Caco-2 (cell line): ENCODE measurements at regions not wholly inside any gene's neighbourhood (a gene's known extent, or its start where the extent isn't known, plus 50 kb on each side); places are given as distances from the start of the nearest gene placed in this dataset.

Experiments used
- BruUV-seq: library from RNA; stranded (reverse); fragments of 400-500 nt; replicated peaks from 2 replicates; lab custom pipeline; 2021; lab: Mats Ljungman, UMichigan
- CTCF ChIA-PET: fragments of 300-600 bp; sonication (Branson Sonifier 250); formaldehyde crosslinking; loops from one replicate; lab custom pipeline; 2022; ENCODE audit warnings: antibody characterized with exemption; lab: Charles Lee
- POLR2A ChIA-PET: fragments of 300-600 bp; sonication (Branson Sonifier 250); formaldehyde crosslinking; loops from one replicate; lab custom pipeline; 2022; ENCODE audit warnings: antibody characterized with exemption; lab: Charles Lee
- DNase-seq, 2 experiments: peaks; one replicate each; pipeline versions ENCODE4 v3.0.0 to v3.0.0-alpha.2; 2020 to 2022
- H3K27me3 ChIP-seq: replicated peaks from 2 replicates; pipeline ENCODE4 v1.6.0; 2011; ENCODE audit warnings: low read length; ENCODE audit not compliant: control insufficient read depth, insufficient read depth
- H3K36me3 ChIP-seq: 2 replicates; pipeline ENCODE4 v1.5.1; 2011; ENCODE audit warnings: low read length; ENCODE audit not compliant: control insufficient read depth, insufficient read depth
- H3K4me1 ChIP-seq: fragments of 250-450 bp; sonication (Bioruptor Pico); 2 replicates; pipeline ENCODE4 v1.5.1; 2020; ENCODE audit warnings: mild to moderate bottlenecking
- H3K4me3 ChIP-seq: 2 replicates; pipeline ENCODE4 v1.5.1; 2011; ENCODE audit warnings: low read depth, mild to moderate bottlenecking, control low read depth, low read length
- H3K9me3 ChIP-seq: fragments of 250-450 bp; sonication (Bioruptor Pico); 2 replicates; pipeline ENCODE4 v1.5.1; 2020; ENCODE audit warnings: mild to moderate bottlenecking, moderate library complexity
- H3K27ac Mint-ChIP-seq: one replicate; pipeline ENCODE4 v1.8.0; 2022; ENCODE audit warnings: mixed read lengths; ENCODE audit not compliant: unreplicated experiment
- H3K27me3 Mint-ChIP-seq: one replicate; pipeline ENCODE4 v1.8.0; 2022; ENCODE audit warnings: mixed read lengths; ENCODE audit not compliant: insufficient read depth, unreplicated experiment
- H3K36me3 Mint-ChIP-seq: one replicate; pipeline ENCODE4 v1.8.0; 2022; ENCODE audit warnings: mild to moderate bottlenecking, mixed read lengths; ENCODE audit not compliant: insufficient read depth, unreplicated experiment
- H3K4me1 Mint-ChIP-seq: one replicate; pipeline ENCODE4 v1.8.0; 2022; ENCODE audit warnings: low read depth, mixed read lengths; ENCODE audit not compliant: unreplicated experiment
- H3K4me3 Mint-ChIP-seq: one replicate; pipeline ENCODE4 v1.8.0; 2022; ENCODE audit warnings: mild to moderate bottlenecking, moderate library complexity, mixed read lengths; ENCODE audit not compliant: unreplicated experiment
- H3K9me3 Mint-ChIP-seq: one replicate; pipeline ENCODE4 v1.8.0; 2022; ENCODE audit warnings: mixed read lengths; ENCODE audit not compliant: unreplicated experiment
- CTCF ChIP-seq, 2 experiments: fragments of 200-600 bp in 1 of 2; IDR thresholded peaks; 1 replicate in 1 of 2; 2 replicates in 1 of 2; pipeline versions ENCODE4 v1.5.1 to v1.8.0; 2011 to 2022; ENCODE audit warnings: antibody characterized with exemption in 1 of 2, control low read depth in 1 of 2, inconsistent platforms in 1 of 2, low read depth in 1 of 2, low read length in 1 of 2, mild to moderate bottlenecking in 1 of 2, moderate library complexity in 1 of 2; ENCODE audit not compliant: insufficient read depth in 1 of 2, severe bottlenecking in 1 of 2, unreplicated experiment in 1 of 2
- intact Hi-C: fragments of 100-400 bp; cut with micrococcal nuclease; formaldehyde crosslinking; loops from one replicate; pipeline ENCODE4 v1.10.0; 2022; ENCODE audit not compliant: unreplicated experiment

DNA sequence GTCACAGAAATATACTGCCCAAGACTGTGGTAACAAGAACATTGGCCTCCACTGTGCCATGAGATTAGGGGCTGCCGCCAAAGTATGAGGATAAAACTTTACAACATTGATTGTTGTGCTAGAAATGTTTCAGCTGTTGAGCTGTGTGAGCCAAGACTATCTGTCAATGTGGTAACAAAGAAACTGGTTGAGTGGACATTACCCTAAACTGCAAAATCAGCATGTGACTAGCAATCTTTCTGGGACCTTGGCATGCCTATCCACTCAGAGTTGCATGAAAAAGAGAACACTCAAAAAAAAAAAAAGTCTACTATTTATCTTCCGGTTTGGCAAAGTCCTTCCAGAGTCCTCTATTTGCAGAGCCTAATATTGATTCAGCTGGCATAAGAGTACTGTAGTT lies 605.6 kb upstream of the CNTNAP2 start:
- BruUV-seq: no TSS peak
- H3K27me3 ChIP-seq: no peaks in the 10 kb centered on the region
- H3K4me1 Mint-ChIP-seq: no peaks in the 10 kb centered on the region
- no peaks in the 10 kb centered on the region for H3K36me3 ChIP-seq
- H3K9me3 Mint-ChIP-seq: no peaks in the 10 kb centered on the region
- no peak overlapping the region for H3K4me3 ChIP-seq
- no peak overlapping the region for H3K4me3 Mint-ChIP-seq
- intact Hi-C loops: no loop called here
- no peak overlapping the region for H3K27ac Mint-ChIP-seq
- ChIA-PET POLR2A (no interaction called here), CTCF (no interaction called here)
- H3K4me1 ChIP-seq: no peaks in the 10 kb centered on the region
- no peak for TF ChIP-seq CTCF (IDR thresholded peaks at IDR 0.05; ENCODE audit: insufficient read depth in 1 of 2, low read depth in 1 of 2, low read length in 1 of 2, severe bottlenecking in 1 of 2, unreplicated experiment in 1 of 2)
- H3K27me3 Mint-ChIP-seq: no peaks in the 10 kb centered on the region
- DNase-seq: no peak
- H3K36me3 Mint-ChIP-seq: no peaks in the 10 kb centered on the region
- H3K9me3 ChIP-seq: no peaks in the 10 kb centered on the region

- CTCF ChIA-PET: no interaction called here
Observed at GRCh38 chr7:145497911-145498525, 618.6 kb upstream of the CNTNAP2 start.

GRCh38 chr7:145490356-145490755 lies 626.2 kb upstream of the CNTNAP2 start:
- CTCF ChIA-PET: no interaction called here
- Histone ChIP-seq H3K27me3 (no peaks in the 10 kb centered on the region), H3K4me3 (no peak overlapping the region), H3K4me1 (no peaks in the 10 kb centered on the region), H3K36me3 (no peaks in the 10 kb centered on the region), H3K9me3 (no peaks in the 10 kb centered on the region)
- Mint-ChIP-seq H3K4me3 (no peak overlapping the region), H3K36me3 (no peaks in the 10 kb centered on the region), H3K4me1 (no peaks in the 10 kb centered on the region), H3K27ac (no peak overlapping the region), H3K9me3 (no peaks in the 10 kb centered on the region), H3K27me3 (peaks cover 4% of the 10 kb centered on the region)
- BruUV-seq: no TSS peak
- POLR2A ChIA-PET: no interaction called here
- no peak for TF ChIP-seq CTCF (IDR thresholded peaks at IDR 0.05; ENCODE audit: insufficient read depth in 1 of 2, low read depth in 1 of 2, low read length in 1 of 2, severe bottlenecking in 1 of 2, unreplicated experiment in 1 of 2)
- intact Hi-C loops: no loop called here
- no peak for DNase-seq

More at GRCh38 chr7:145497911-145498525, 618.6 kb upstream of the CNTNAP2 start:
- no peak overlapping the region for H3K4me3 Mint-ChIP-seq
- H3K4me3 ChIP-seq: no peak overlapping the region
- POLR2A ChIA-PET: no interaction called here
- no peaks in the 10 kb centered on the region for H3K9me3 Mint-ChIP-seq
- H3K4me1 ChIP-seq: no peaks in the 10 kb centered on the region
- DNase-seq: no peak
- H3K27ac Mint-ChIP-seq: no peak overlapping the region
- TF ChIP-seq CTCF (IDR thresholded peaks at IDR 0.05; ENCODE audit: insufficient read depth in 1 of 2, low read depth in 1 of 2, low read length in 1 of 2, severe bottlenecking in 1 of 2, unreplicated experiment in 1 of 2): no peak
- intact Hi-C loops: no loop called here
- BruUV-seq: no TSS peak
- no peaks in the 10 kb centered on the region for H3K36me3 ChIP-seq
- no peaks in the 10 kb centered on the region for H3K36me3 Mint-ChIP-seq
- H3K9me3 ChIP-seq: no peaks in the 10 kb centered on the region
- peaks cover 4% of the 10 kb centered on the region for H3K27me3 Mint-ChIP-seq
- no peaks in the 10 kb centered on the region for H3K27me3 ChIP-seq
- no peaks in the 10 kb centered on the region for H3K4me1 Mint-ChIP-seq
